ENCODE measurements at regions not wholly inside any gene's neighbourhood (a gene's known extent, or its start where the extent isn't known, plus 50 kb on each side); places are given as distances from the start of the nearest gene placed in this dataset.
"Not testable (repeated sequence)": the region's sequence is repeated elsewhere in the genome, so short reads cannot be mapped to it uniquely, and the experiment has no call there.

GRCh38 chr6:69487688-69488087 lies 309.1 kb downstream of the LMBRD1 start:
- DNase-seq, result no peak

GRCh38 chr6:69466979-69467570 lies 329.7 kb downstream of the LMBRD1 start:
- DNase-seq, result no peak

GRCh38 chr6:69465866-69466265 lies 330.9 kb downstream of the LMBRD1 start:
- DNase-seq, result no peak

GRCh38 chr6:69456086-69456485 lies 340.7 kb downstream of the LMBRD1 start:
- no peak for DNase-seq

- DNase-seq, result not testable (repeated sequence)
Measured at GRCh38 chr6:69454619-69455018, 342.2 kb downstream of the LMBRD1 start.

- DNase-seq, result not testable (repeated sequence)
Measured at GRCh38 chr6:69450493-69450892, 346.3 kb downstream of the LMBRD1 start.

GRCh38 chr6:69449887-69450286 lies 346.9 kb downstream of the LMBRD1 start:
- no peak for DNase-seq

Data from fibroblast of skin of back (primary cell).